Stimulated activated naive CD8-positive, alpha-beta T cell treated with anti-CD3 and anti-CD28 coated beads, Interleukin-15, amount 100 ng/mL, for 72 hours (primary cell): ENCODE measurements at regions not wholly inside any gene's neighbourhood (a gene's known extent, or its start where the extent isn't known, plus 50 kb on each side); places are given as distances from the start of the nearest gene placed in this dataset.
"Not testable (repeated sequence)": the region's sequence is repeated elsewhere in the genome, so short reads cannot be mapped to it uniquely, and the experiment has no call there.

Source experiments
- ATAC-seq: fragments of 150-1000 bp; cut with Tn5 transposase; 2 replicates; pipeline ENCODE4 v1.10.0; 2021; ENCODE audit warnings: mild to moderate bottlenecking, moderate library complexity
- DNase-seq, 2 donors: peaks; one replicate each; pipeline ENCODE4 v3.0.0; 2021 to 2022
- H3K27ac Mint-ChIP-seq, 2 donors: one replicate each; pipeline ENCODE4 v1.8.0; 2022; ENCODE audit warnings: mild to moderate bottlenecking in 2 of 2, mixed read lengths in 2 of 2, moderate library complexity in 2 of 2
- H3K27me3 Mint-ChIP-seq: one replicate; pipeline ENCODE4 v1.8.0; 2022; ENCODE audit warnings: mixed read lengths
- H3K4me1 Mint-ChIP-seq: one replicate; pipeline ENCODE4 v1.8.0; 2022; ENCODE audit warnings: mild to moderate bottlenecking, mixed read lengths
- H3K4me3 Mint-ChIP-seq, 2 donors: one replicate each; pipeline ENCODE4 v1.8.0; 2022; ENCODE audit warnings: mild to moderate bottlenecking in 2 of 2, mixed read lengths in 2 of 2, moderate library complexity in 1 of 2
- H3K9me3 Mint-ChIP-seq, 2 donors: one replicate each; pipeline ENCODE4 v1.8.0; 2022; ENCODE audit warnings: mixed read lengths in 2 of 2

DNA sequence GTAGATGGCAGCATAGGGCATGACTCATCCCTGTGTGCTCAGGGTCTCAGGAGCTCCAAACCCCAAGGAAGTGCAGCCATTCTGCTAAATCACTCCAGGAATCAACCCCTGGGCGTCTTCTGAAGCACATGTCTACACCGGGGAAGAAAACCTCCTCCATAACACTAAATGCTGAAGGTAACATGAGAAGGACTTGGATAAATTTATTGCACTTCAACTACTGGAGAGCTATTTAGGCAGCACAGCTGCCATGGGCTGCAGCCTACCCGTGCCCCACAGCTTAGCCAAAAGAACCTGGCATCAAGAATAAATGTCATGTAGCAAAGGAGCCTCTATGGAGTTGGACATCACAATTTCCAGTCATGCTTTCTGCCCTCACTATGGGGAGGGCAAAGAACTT is 141.7 kb downstream of the GPCPD1 start:
- H3K4me3 Mint-ChIP-seq, result no peak overlapping the region
- no peaks in the 10 kb centered on the region for H3K9me3 Mint-ChIP-seq
- DNase-seq (no peak), ATAC-seq (no peak)
- no peak overlapping the region for H3K27ac Mint-ChIP-seq
- H3K4me1 Mint-ChIP-seq, result no peaks in the 10 kb centered on the region
- H3K27me3 Mint-ChIP-seq, result peaks cover 37% of the 10 kb centered on the region

- Mint-ChIP-seq H3K27me3 (peaks cover 45% of the 10 kb centered on the region), H3K27ac (no peak overlapping the region), H3K4me1 (no peaks in the 10 kb centered on the region), H3K4me3 (no peak overlapping the region), H3K9me3 (no peaks in the 10 kb centered on the region)
- DNase-seq (no peak), ATAC-seq (no peak)
These were observed 143.7 kb downstream of the GPCPD1 start for GRCh38 chr20:5467086-5467485.

DNA sequence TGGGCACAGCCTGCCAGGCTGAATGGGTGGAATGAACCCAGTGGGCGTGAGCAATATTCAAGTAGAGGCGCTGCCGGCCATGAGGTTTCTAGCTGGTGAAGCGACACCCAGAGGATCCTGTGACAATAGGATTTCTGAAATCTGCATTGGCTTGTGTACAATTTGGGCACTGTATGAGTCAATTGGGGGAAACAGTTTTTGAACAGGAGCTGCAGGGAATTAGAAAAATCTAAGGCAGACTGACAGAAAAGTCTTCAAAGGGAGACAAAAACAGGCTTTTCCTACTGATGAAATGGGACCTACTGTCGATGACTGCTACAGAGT is 145.2 kb downstream of the GPCPD1 start:
- H3K4me1 Mint-ChIP-seq, result no peaks in the 10 kb centered on the region
- H3K27ac Mint-ChIP-seq, result no peak overlapping the region
- ATAC-seq (no peak), DNase-seq (no peak)
- H3K27me3 Mint-ChIP-seq, result peaks cover 60% of the 10 kb centered on the region
- no peak overlapping the region for H3K4me3 Mint-ChIP-seq
- peaks cover 1 to 8% of the 10 kb centered on the region in 2 donors for H3K9me3 Mint-ChIP-seq

DNA sequence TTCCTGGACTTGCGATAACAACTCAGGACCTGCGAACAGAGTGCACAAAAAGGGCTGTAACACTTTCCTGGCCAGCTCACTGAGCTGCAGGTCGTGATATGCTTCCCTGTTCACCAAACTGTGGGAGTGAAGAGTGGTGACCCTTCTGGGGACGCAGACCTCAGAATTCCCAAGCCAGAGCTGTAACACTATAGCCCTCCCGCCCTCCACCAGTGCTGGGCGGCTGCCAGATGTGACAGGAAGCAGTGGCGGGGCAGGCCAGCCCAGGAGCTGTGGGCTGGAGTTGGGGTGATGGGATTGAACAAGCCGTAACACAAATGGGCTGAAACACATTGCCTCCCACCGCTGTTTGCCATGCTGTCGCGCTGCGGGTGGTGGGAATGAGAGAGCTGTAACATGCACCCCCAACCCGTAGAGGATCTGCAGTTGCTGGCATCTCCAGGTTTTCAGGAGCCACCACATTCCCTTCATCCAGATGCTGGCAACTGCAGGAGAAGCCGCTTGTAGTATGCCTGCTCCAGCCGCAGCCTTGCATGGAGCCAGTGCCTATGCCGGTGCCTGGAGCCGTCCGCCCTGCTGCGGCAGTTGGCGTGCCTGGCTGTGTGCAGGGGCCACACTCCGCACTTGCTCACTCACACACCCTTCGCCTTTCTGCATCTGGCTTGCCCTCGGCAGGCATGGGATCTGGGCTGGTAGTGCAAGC is 145.8 kb downstream of the GPCPD1 start:
- H3K4me3 Mint-ChIP-seq, result no peak overlapping the region
- ATAC-seq (no peak), DNase-seq (no peak)
- peaks cover 6 to 13% of the 10 kb centered on the region in 2 donors for H3K9me3 Mint-ChIP-seq
- no peak overlapping the region for H3K27ac Mint-ChIP-seq
- peaks cover 65% of the 10 kb centered on the region for H3K27me3 Mint-ChIP-seq
- H3K4me1 Mint-ChIP-seq, result no peaks in the 10 kb centered on the region

DNA sequence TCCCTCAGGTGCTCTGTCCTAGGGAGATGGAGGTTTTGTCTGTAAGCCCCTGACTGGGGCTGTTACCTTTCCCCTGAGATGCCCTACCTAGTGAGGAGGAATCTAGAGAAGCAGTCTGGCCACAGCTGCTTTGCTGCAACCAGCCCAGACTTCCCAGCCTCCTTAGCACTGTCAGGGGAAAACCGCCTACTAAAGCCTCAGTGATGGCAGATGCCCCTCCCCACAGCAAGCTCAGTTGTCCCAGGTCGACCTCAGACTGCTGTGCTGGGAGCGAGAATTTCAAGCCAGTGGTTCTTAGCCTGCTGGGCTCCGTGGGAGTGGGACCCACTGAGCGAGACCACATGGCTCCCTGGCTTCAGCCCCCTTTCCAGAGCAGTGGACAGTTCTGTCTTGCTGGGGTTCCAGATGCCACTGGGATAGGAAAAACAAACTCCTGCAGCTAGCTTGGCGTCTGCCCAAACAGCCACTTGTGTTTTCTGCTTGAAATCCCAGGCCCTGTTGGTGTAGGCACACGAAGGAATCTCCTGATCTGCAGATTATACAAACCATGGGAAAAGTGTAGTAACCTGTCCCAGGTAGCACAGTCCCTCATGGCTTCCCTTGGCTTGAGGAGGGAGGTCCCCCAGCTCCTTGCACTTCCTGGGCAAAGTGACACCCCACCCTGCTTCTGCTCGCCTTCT is 146.4 kb upstream of the PROKR2 start:
- no peak overlapping the region for H3K4me3 Mint-ChIP-seq
- ATAC-seq, result no peak
- H3K27ac Mint-ChIP-seq, result peak overlapping the region in 1 of 2 donors; percentile 75
- no peak for DNase-seq
- H3K27me3 Mint-ChIP-seq, result peaks cover 82% of the 10 kb centered on the region
- H3K4me1 Mint-ChIP-seq, result no peaks in the 10 kb centered on the region
- H3K9me3 Mint-ChIP-seq, result peaks cover 14 to 30% of the 10 kb centered on the region in 2 donors

GRCh38 chr20:5453745-5454144 is 137.0 kb upstream of the PROKR2 start:
- H3K9me3 Mint-ChIP-seq, H3K4me1 Mint-ChIP-seq, DNase-seq, ATAC-seq, H3K4me3 Mint-ChIP-seq, H3K27ac Mint-ChIP-seq: not testable (repeated sequence)
- H3K27me3 Mint-ChIP-seq, result peaks cover 13% of the 10 kb centered on the region

DNA sequence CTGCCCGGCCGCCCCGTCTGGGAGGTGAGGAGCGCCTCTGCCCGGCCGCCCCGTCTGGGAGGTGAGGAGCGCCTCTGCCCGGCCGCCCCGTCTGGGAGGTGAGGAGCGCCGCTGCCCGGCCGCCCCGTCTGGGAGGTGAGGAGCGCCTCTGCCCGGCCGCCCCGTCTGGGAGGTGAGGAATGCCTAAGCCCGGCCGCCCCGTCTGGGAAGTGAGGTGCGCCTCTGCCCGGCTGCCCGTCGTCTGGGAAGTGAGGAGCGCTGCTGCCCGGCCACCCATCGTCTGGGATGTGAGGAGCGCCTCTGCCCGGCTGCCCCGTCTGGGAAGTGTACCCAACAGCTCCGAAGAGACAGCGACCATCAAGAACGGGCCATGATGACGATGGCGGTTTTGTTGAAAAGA is 136.6 kb upstream of the PROKR2 start:
- peaks cover 14% of the 10 kb centered on the region for H3K27me3 Mint-ChIP-seq
- H3K4me1 Mint-ChIP-seq, ATAC-seq, H3K27ac Mint-ChIP-seq, H3K9me3 Mint-ChIP-seq, DNase-seq, H3K4me3 Mint-ChIP-seq: not testable (repeated sequence)

GRCh38 chr20:5452691-5453090 is 135.9 kb upstream of the PROKR2 start:
- H3K9me3 Mint-ChIP-seq, H3K4me3 Mint-ChIP-seq, ATAC-seq, H3K27ac Mint-ChIP-seq, DNase-seq, H3K4me1 Mint-ChIP-seq: not testable (repeated sequence)
- peaks cover 20% of the 10 kb centered on the region for H3K27me3 Mint-ChIP-seq

- not testable (repeated sequence) for H3K9me3 Mint-ChIP-seq, DNase-seq, H3K4me1 Mint-ChIP-seq, H3K4me3 Mint-ChIP-seq, ATAC-seq, H3K27ac Mint-ChIP-seq
- peaks cover 22% of the 10 kb centered on the region for H3K27me3 Mint-ChIP-seq
These were observed 135.5 kb upstream of the PROKR2 start for GRCh38 chr20:5452286-5452685.

DNA sequence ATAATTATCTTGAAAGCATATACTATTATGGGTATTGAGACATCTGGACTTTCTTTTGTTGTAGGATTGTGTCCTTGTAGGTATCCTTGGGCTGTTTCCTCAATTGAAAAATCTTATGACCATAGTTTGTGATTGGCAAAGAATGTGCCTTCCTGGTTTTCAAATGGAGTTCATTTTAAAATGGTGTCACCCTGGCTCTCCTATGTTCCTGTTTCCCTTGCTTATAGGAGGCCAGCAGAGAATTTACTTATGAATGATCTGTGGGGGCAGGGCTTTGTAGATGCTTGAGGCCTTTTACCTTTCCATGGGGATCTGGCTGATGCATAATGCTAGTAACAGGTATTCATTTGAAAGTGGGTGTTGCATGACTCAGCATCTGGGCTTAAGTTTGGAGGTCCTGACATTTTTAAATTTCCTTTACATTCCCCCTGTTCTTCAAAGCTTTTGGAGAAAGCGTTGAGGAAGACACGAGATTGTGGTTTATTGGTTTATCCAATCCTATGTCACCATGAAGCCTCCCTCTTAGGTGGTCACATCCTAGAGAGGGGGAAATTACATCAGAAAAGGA is 135.0 kb upstream of the PROKR2 start:
- H3K27me3 Mint-ChIP-seq, result peaks cover 26% of the 10 kb centered on the region
- no peaks in the 10 kb centered on the region for H3K9me3 Mint-ChIP-seq
- H3K4me3 Mint-ChIP-seq, result no peak overlapping the region
- no peaks in the 10 kb centered on the region for H3K4me1 Mint-ChIP-seq
- ATAC-seq (no peak), DNase-seq (no peak)
- no peak overlapping the region for H3K27ac Mint-ChIP-seq

- no peaks in the 10 kb centered on the region for H3K4me1 Mint-ChIP-seq
- peaks cover 44% of the 10 kb centered on the region for H3K27me3 Mint-ChIP-seq
These were observed 131.8 kb upstream of the PROKR2 start for GRCh38 chr20:5448449-5449118.

DNA sequence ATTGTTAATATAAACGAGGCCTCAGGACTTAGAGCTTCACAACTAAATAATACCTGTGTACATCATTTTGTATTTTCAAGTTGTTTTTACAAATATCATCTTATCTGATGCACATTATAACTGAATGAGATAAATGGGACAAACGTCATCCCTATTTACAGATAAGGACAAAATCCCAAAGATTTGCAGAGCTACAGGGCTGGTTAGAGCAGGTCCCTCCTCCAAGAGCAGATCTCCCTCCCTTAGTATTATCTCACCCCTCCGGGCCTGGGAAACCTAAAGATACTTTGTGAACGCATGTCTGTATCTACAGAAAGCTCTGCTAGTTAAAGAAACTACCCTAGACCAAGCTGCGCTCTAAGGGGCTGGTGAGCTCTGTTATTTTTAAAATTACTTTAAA is 130.4 kb upstream of the PROKR2 start:
- H3K4me1 Mint-ChIP-seq, result no peaks in the 10 kb centered on the region
- ATAC-seq, result no peak
- no peak overlapping the region for H3K4me3 Mint-ChIP-seq
- H3K9me3 Mint-ChIP-seq, result no peaks in the 10 kb centered on the region
- no peak for DNase-seq
- H3K27me3 Mint-ChIP-seq, result peaks cover 58% of the 10 kb centered on the region
- H3K27ac Mint-ChIP-seq, result no peak overlapping the region

More at GRCh38 chr20:5448449-5449118, 131.8 kb upstream of the PROKR2 start:
- Mint-ChIP-seq H3K27ac (no peak overlapping the region), H3K9me3 (no peaks in the 10 kb centered on the region), H3K4me3 (no peak overlapping the region)
- no peak for ATAC-seq
- peak; percentile 40 to 52 for DNase-seq

DNA sequence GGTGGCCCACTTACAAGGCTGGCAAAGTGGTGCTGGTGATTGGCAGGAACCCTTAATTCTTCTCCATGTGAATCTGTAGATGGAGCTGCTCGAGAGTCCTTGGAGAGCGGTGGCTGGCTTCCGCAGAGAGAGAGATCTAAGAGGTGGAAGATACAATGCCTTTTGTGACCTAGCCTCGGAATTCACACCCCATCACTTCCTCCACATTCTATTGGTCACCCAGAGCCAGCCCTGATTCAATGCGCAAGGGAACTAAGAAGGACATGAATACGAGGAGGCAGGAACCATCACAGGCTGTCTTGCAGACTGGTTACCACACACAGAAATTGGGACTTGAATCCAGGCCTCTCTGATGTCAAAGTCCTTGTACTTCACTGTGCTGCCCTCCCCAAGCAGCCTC is 128.9 kb upstream of the PROKR2 start:
- Mint-ChIP-seq H3K9me3 (no peaks in the 10 kb centered on the region), H3K4me1 (no peaks in the 10 kb centered on the region), H3K27me3 (peaks cover 69% of the 10 kb centered on the region), H3K27ac (no peak overlapping the region), H3K4me3 (no peak overlapping the region)
- ATAC-seq (no peak), DNase-seq (no peak)

DNA sequence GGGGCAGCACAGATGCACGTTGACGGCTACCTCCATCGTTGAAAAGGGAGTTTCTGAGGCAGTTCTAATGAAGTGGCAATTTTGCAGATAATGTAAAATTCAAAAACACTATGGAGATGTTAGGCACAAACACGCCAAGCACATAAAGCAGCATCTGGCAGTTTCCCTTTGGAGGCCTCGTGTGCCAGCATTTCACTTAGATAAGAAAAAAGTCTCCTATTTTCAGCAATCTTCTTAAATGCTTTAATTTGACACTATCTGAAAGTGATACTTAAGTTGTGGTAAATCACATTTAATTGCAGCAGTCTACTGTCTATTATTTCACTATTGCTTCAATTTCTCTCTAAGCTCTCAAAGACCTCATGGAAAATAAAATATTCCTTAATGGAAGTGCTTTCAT is 125.3 kb upstream of the PROKR2 start:
- Mint-ChIP-seq H3K27ac (no peak overlapping the region), H3K4me3 (no peak overlapping the region), H3K9me3 (no peaks in the 10 kb centered on the region), H3K4me1 (no peaks in the 10 kb centered on the region), H3K27me3 (peaks cover 70% of the 10 kb centered on the region)
- ATAC-seq (no peak), DNase-seq (no peak)

DNA sequence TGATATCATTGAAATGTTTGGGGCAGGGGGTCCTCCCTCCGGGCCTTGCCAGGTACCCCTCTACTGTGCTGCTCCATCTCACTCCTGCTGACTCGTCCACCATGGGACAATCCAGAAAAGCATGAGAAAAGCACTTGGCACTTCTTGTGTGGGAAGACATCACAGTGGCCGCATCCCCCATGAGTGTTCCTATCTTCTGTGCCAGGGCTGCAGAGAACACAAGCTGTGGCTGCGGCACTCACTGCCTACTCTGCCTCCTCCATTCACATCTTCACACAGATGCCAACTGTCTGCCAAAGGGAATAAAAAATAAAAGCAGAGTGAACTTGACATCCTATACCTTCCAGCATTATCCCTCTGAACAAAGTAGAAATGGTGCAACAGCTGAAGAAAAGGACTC is 117.4 kb upstream of the PROKR2 start:
- DNase-seq (no peak), ATAC-seq (no peak)
- H3K4me1 Mint-ChIP-seq, result no peaks in the 10 kb centered on the region
- no peak overlapping the region for H3K27ac Mint-ChIP-seq
- H3K9me3 Mint-ChIP-seq, result no peaks in the 10 kb centered on the region
- no peak overlapping the region for H3K4me3 Mint-ChIP-seq
- peaks cover 40% of the 10 kb centered on the region for H3K27me3 Mint-ChIP-seq

DNA sequence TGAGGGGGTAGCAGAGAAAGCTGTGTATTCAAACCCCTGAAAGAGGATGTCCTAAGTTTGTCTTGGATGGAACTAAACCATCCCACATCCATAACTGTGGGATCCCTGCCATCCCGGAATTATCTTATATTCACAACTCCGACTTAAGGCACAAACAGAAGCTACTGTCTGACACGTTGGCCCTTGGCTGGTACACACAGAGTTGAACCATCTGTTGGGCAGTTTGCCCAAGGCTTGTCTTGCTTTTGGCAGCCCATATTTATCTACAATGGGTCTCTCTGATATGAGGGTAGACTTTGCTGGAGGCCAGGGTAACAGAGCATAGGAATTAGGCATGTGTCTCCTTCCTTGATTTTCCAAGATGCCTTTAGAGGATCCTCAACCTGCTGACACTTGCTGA is 116.6 kb upstream of the PROKR2 start:
- H3K27ac Mint-ChIP-seq, result no peak overlapping the region
- H3K9me3 Mint-ChIP-seq, result no peaks in the 10 kb centered on the region
- DNase-seq, result no peak
- no peaks in the 10 kb centered on the region for H3K4me1 Mint-ChIP-seq
- H3K27me3 Mint-ChIP-seq, result peaks cover 32% of the 10 kb centered on the region
- no peak overlapping the region for H3K4me3 Mint-ChIP-seq
- ATAC-seq, result no peak
